GM19463 (cell line): ENCODE measurements at regions not wholly inside any gene's neighbourhood (a gene's known extent, or its start where the extent isn't known, plus 50 kb on each side); places are given as distances from the start of the nearest gene placed in this dataset.

ENCODE experiments used
- ATAC-seq: cut with Tn5 transposase; IDR thresholded peaks from one replicate; pipeline ENCODE4 v1.9.1; 2021; ENCODE audit warnings: mild to moderate bottlenecking, moderate library complexity; ENCODE audit not compliant: unreplicated experiment

- no peak for ATAC-seq
These were observed 203.8 kb upstream of the CD96 start for GRCh38 chr3:111338059-111338698.

- no peak for ATAC-seq
These were observed 203.0 kb upstream of the CD96 start for GRCh38 chr3:111339017-111339416.

- no peak for ATAC-seq
These were observed 190.7 kb upstream of the CD96 start for GRCh38 chr3:111351334-111351733.

GRCh38 chr3:111352585-111352984 lies 189.4 kb upstream of the CD96 start:
- ATAC-seq = no peak

GRCh38 chr3:111359261-111360030 lies 182.6 kb upstream of the CD96 start:
- no peak for ATAC-seq

GRCh38 chr3:111362381-111363009 lies 179.5 kb upstream of the CD96 start:
- no peak for ATAC-seq

GRCh38 chr3:111366515-111366914 lies 175.5 kb upstream of the CD96 start:
- no peak for ATAC-seq

- no peak for ATAC-seq
These were observed 173.9 kb upstream of the CD96 start for GRCh38 chr3:111368056-111368455.

- ATAC-seq = no peak
These were observed 172.0 kb upstream of the CD96 start for GRCh38 chr3:111369958-111370357.

GRCh38 chr3:111373239-111373638 lies 168.8 kb upstream of the CD96 start:
- no peak for ATAC-seq

- ATAC-seq = no peak
These were observed 168.1 kb upstream of the CD96 start for GRCh38 chr3:111373861-111374260.

- ATAC-seq = no peak
These were observed 156.0 kb upstream of the CD96 start for GRCh38 chr3:111385971-111386495.

GRCh38 chr3:111392894-111393398 lies 149.1 kb upstream of the CD96 start:
- no peak for ATAC-seq

GRCh38 chr3:111412656-111413055 lies 129.3 kb upstream of the CD96 start:
- no peak for ATAC-seq

- ATAC-seq = no peak
These were observed 127.5 kb upstream of the CD96 start for GRCh38 chr3:111414531-111414930.

- no peak for ATAC-seq
These were observed 127.0 kb upstream of the CD96 start for GRCh38 chr3:111415018-111415417.

GRCh38 chr3:111418391-111418790 lies 123.6 kb upstream of the CD96 start:
- no peak for ATAC-seq

GRCh38 chr3:111428301-111428700 lies 113.7 kb upstream of the CD96 start:
- ATAC-seq = no peak

- ATAC-seq = no peak
These were observed 106.9 kb upstream of the CD96 start for GRCh38 chr3:111434941-111435622.

GRCh38 chr3:111438283-111438682 lies 103.7 kb upstream of the CD96 start:
- no peak for ATAC-seq

- ATAC-seq = no peak
These were observed 87.4 kb upstream of the CD96 start for GRCh38 chr3:111454551-111454950.
